Right atrium auricular region (tissue), 2 donors: ENCODE measurements at regions not wholly inside any gene's neighbourhood (a gene's known extent, or its start where the extent isn't known, plus 50 kb on each side); places are given as distances from the start of the nearest gene placed in this dataset.

Experiments used
- DNase-seq: peaks from one replicate; pipeline ENCODE4 v3.0.0-alpha.2; 2019; ENCODE audit warnings: low spot score
- H3K27ac ChIP-seq, 2 donors: fragments of 200-600 bp; sonication (generic); 1 replicate in 1 of 2; 2 replicates in 1 of 2; pipeline ENCODE4 v1.5.1; 2016 to 2019
- H3K27me3 ChIP-seq, 2 donors: fragments of 200-600 bp; sonication (generic); one replicate each; pipeline versions ENCODE4 v1.5.1 to v1.6.0; 2017 to 2019
- H3K36me3 ChIP-seq: fragments of 200-600 bp; sonication (generic); one replicate; pipeline ENCODE4 v1.5.1; 2016
- H3K4me1 ChIP-seq, 2 donors: fragments of 200-600 bp; sonication (generic); one replicate each; pipeline versions ENCODE4 v1.5.1 to v1.6.0; 2017 to 2019
- H3K4me3 ChIP-seq, 2 donors: fragments of 200-600 bp; sonication (generic); 1 replicate in 1 of 2; 2 replicates in 1 of 2; pipeline ENCODE4 v1.5.1; 2017 to 2019; ENCODE audit warnings: mild to moderate bottlenecking in 1 of 2, moderate library complexity in 1 of 2
- H3K9me3 ChIP-seq, 2 donors: fragments of 200-600 bp; sonication (generic); one replicate each; pipeline ENCODE4 v1.5.1; 2019
- CTCF ChIP-seq, 2 donors: fragments of 200-600 bp; sonication (generic); IDR thresholded peaks; one replicate each; pipeline ENCODE4 v1.5.1; 2019; ENCODE audit warnings: antibody characterized with exemption in 2 of 2

GRCh38 chr15:92519709-92520108 is 126.0 kb downstream of the ST8SIA2 start:
- no peaks in the 10 kb centered on the region for H3K36me3 ChIP-seq
- no peaks in the 10 kb centered on the region for H3K9me3 ChIP-seq
- no peak for DNase-seq
- no peaks in the 10 kb centered on the region for H3K27me3 ChIP-seq
- H3K4me3 ChIP-seq: no peak overlapping the region
- no peak overlapping the region for H3K27ac ChIP-seq
- no peak for TF ChIP-seq CTCF (IDR thresholded peaks at IDR 0.05)
- no peaks in the 10 kb centered on the region for H3K4me1 ChIP-seq
